Nephron (organoid): ENCODE measurements at regions not wholly inside any gene's neighbourhood (a gene's known extent, or its start where the extent isn't known, plus 50 kb on each side); places are given as distances from the start of the nearest gene placed in this dataset.
A peak's percentile ranks its signal among the peaks of the same experiment; 100 is the strongest.

Experiments used
- H3K27ac Mint-ChIP-seq, 3 experiments: 2 replicates each; pipeline ENCODE4 v1.8.0; 2020; ENCODE audit warnings: mixed read lengths in 3 of 3, mild to moderate bottlenecking in 2 of 3, moderate library complexity in 1 of 3
- H3K27me3 Mint-ChIP-seq: 2 replicates; pipeline ENCODE4 v1.8.0; 2021; ENCODE audit warnings: low read depth, mild to moderate bottlenecking, moderate library complexity, mixed read lengths
- H3K36me3 Mint-ChIP-seq: 2 replicates; pipeline ENCODE4 v1.8.0; 2020; ENCODE audit warnings: low read depth, mixed read lengths
- H3K4me1 Mint-ChIP-seq: 2 replicates; pipeline ENCODE4 v1.8.0; 2020; ENCODE audit warnings: mixed read lengths
- H3K4me3 Mint-ChIP-seq, 3 experiments: 2 replicates each; pipeline ENCODE4 v1.8.0; 2020; ENCODE audit warnings: mild to moderate bottlenecking in 3 of 3, mixed read lengths in 3 of 3, moderate library complexity in 2 of 3
- H3K9me3 Mint-ChIP-seq: 2 replicates; pipeline ENCODE4 v1.8.0; 2020; ENCODE audit warnings: mixed read lengths
- CTCF ChIP-seq, 3 experiments: fragments of 200-600 bp; sonication (generic); IDR thresholded peaks; one replicate each; pipeline ENCODE4 v1.5.0; 2021; ENCODE audit warnings: antibody characterized with exemption in 3 of 3; ENCODE audit not compliant: unreplicated experiment in 3 of 3

- peak overlapping the region in 1 of 3 experiments; percentile 57 for H3K27ac Mint-ChIP-seq
- peak overlapping the region in 2 of 3 experiments; percentile 15 to 35 for H3K4me3 Mint-ChIP-seq
- H3K4me1 Mint-ChIP-seq = peaks cover 33% of the 10 kb centered on the region
- peaks cover 8% of the 10 kb centered on the region for H3K27me3 Mint-ChIP-seq
- TF ChIP-seq CTCF (IDR thresholded peaks at IDR 0.05; ENCODE audit: unreplicated experiment in 3 of 3) = no peak
- H3K9me3 Mint-ChIP-seq = peaks cover 4% of the 10 kb centered on the region
- no peaks in the 10 kb centered on the region for H3K36me3 Mint-ChIP-seq
Observed at GRCh38 chrX:40268188-40268520, 170.4 kb upstream of the BCOR start.

GRCh38 chrX:40267334-40268187 lies 169.8 kb upstream of the BCOR start:
- TF ChIP-seq CTCF (IDR thresholded peaks at IDR 0.05; ENCODE audit: unreplicated experiment in 3 of 3) = peak in 1 of 3 experiments; percentile 5
- H3K27ac Mint-ChIP-seq = peak overlapping the region; percentile 56 to 92 (median 57)
- no peaks in the 10 kb centered on the region for H3K36me3 Mint-ChIP-seq
- H3K9me3 Mint-ChIP-seq = peaks cover 4% of the 10 kb centered on the region
- peak overlapping the region; percentile 78 to 85 (median 83) for H3K4me3 Mint-ChIP-seq
- peaks cover 33% of the 10 kb centered on the region for H3K4me1 Mint-ChIP-seq
- H3K27me3 Mint-ChIP-seq = peaks cover 8% of the 10 kb centered on the region

- H3K4me1 Mint-ChIP-seq = peaks cover 32% of the 10 kb centered on the region
- H3K9me3 Mint-ChIP-seq = no peaks in the 10 kb centered on the region
- peaks cover 8% of the 10 kb centered on the region for H3K27me3 Mint-ChIP-seq
- peak overlapping the region; percentile 41 to 92 (median 57) for H3K27ac Mint-ChIP-seq
- peak overlapping the region; percentile 78 to 85 (median 83) for H3K4me3 Mint-ChIP-seq
- no peaks in the 10 kb centered on the region for H3K36me3 Mint-ChIP-seq
- TF ChIP-seq CTCF (IDR thresholded peaks at IDR 0.05; ENCODE audit: unreplicated experiment in 3 of 3) = peak; percentile 68 to 82 (median 76)
Observed at GRCh38 chrX:40266490-40267333, 169.0 kb upstream of the BCOR start.

GRCh38 chrX:40265936-40266335 lies 168.2 kb upstream of the BCOR start:
- H3K27me3 Mint-ChIP-seq = peaks cover 8% of the 10 kb centered on the region
- peaks cover 32% of the 10 kb centered on the region for H3K4me1 Mint-ChIP-seq
- H3K9me3 Mint-ChIP-seq = no peaks in the 10 kb centered on the region
- no peaks in the 10 kb centered on the region for H3K36me3 Mint-ChIP-seq
- peak overlapping the region in 2 of 3 experiments; percentile 46 to 92 for H3K27ac Mint-ChIP-seq
- no peak for TF ChIP-seq CTCF (IDR thresholded peaks at IDR 0.05; ENCODE audit: unreplicated experiment in 3 of 3)
- peak overlapping the region; percentile 68 to 81 (median 75) for H3K4me3 Mint-ChIP-seq

GRCh38 chrX:40263014-40263560 lies 165.3 kb upstream of the BCOR start:
- Mint-ChIP-seq H3K4me3 (no peak overlapping the region), H3K36me3 (no peaks in the 10 kb centered on the region), H3K27ac (peak overlapping the region; percentile 57 to 94 (median 90)), H3K27me3 (peaks cover 8% of the 10 kb centered on the region), H3K4me1 (peaks cover 31% of the 10 kb centered on the region), H3K9me3 (no peaks in the 10 kb centered on the region)
- no peak for TF ChIP-seq CTCF (IDR thresholded peaks at IDR 0.05; ENCODE audit: unreplicated experiment in 3 of 3)
